ENCODE measurements at regions not wholly inside any gene's neighbourhood (a gene's known extent, or its start where the extent isn't known, plus 50 kb on each side); places are given as distances from the start of the nearest gene placed in this dataset.

- Histone ChIP-seq H3K4me3 (ENCODE audit: low read length in 2 of 2) (no peak overlapping the region), H3K4me1 (ENCODE audit: control insufficient read depth in 2 of 2, insufficient read depth in 2 of 2, low read length in 2 of 2) (no peaks in the 10 kb centered on the region), H3K27me3 (ENCODE audit: control insufficient read depth in 2 of 2, insufficient read depth in 1 of 2, low read length in 1 of 2) (no peaks in the 10 kb centered on the region), H3K36me3 (ENCODE audit: control insufficient read depth in 2 of 2, insufficient read depth in 2 of 2, low read length in 1 of 2) (no peaks in the 10 kb centered on the region), H3K9me3 (ENCODE audit: control insufficient read depth in 2 of 2, insufficient read depth in 1 of 2, low read length in 1 of 2) (peaks cover 0 to 3% of the 10 kb centered on the region in 2 donors), H3K27ac (ENCODE audit: low read depth in 1 of 2, low read length in 1 of 2) (no peak overlapping the region)
- DNase-seq (ENCODE audit: low read depth in 6 of 9, low spot score in 9 of 9): no peak
- 96% methylated on average over 3 of the region's 3 CpGs for WGBS
These were observed 169.4 kb upstream of the CNTN1 start for GRCh38 chr12:40522837-40523236.

GRCh38 chr12:40525054-40525453 is 167.2 kb upstream of the CNTN1 start:
- no peak for DNase-seq (ENCODE audit: low read depth in 6 of 9, low spot score in 9 of 9)
- H3K4me3 ChIP-seq (ENCODE audit: low read length in 2 of 2): no peak overlapping the region
- 46% methylated on average over 3 of the region's 3 CpGs for WGBS
- H3K27me3 ChIP-seq (ENCODE audit: control insufficient read depth in 2 of 2, insufficient read depth in 1 of 2, low read length in 1 of 2): no peaks in the 10 kb centered on the region
- H3K9me3 ChIP-seq (ENCODE audit: control insufficient read depth in 2 of 2, insufficient read depth in 1 of 2, low read length in 1 of 2): peaks cover 0 to 3% of the 10 kb centered on the region in 2 donors
- H3K27ac ChIP-seq (ENCODE audit: low read depth in 1 of 2, low read length in 1 of 2): no peak overlapping the region
- no peaks in the 10 kb centered on the region for H3K36me3 ChIP-seq (ENCODE audit: control insufficient read depth in 2 of 2, insufficient read depth in 2 of 2, low read length in 1 of 2)
- no peaks in the 10 kb centered on the region for H3K4me1 ChIP-seq (ENCODE audit: control insufficient read depth in 2 of 2, insufficient read depth in 2 of 2, low read length in 2 of 2)

- no peaks in the 10 kb centered on the region for H3K4me1 ChIP-seq (ENCODE audit: control insufficient read depth in 2 of 2, insufficient read depth in 2 of 2, low read length in 2 of 2)
- peaks cover 0 to 2% of the 10 kb centered on the region in 2 donors for H3K9me3 ChIP-seq (ENCODE audit: control insufficient read depth in 2 of 2, insufficient read depth in 1 of 2, low read length in 1 of 2)
- WGBS: 75% methylated on average over 4 of the region's 4 CpGs
- no peaks in the 10 kb centered on the region for H3K27me3 ChIP-seq (ENCODE audit: control insufficient read depth in 2 of 2, insufficient read depth in 1 of 2, low read length in 1 of 2)
- DNase-seq (ENCODE audit: low read depth in 6 of 9, low spot score in 9 of 9): no peak
- no peaks in the 10 kb centered on the region for H3K36me3 ChIP-seq (ENCODE audit: control insufficient read depth in 2 of 2, insufficient read depth in 2 of 2, low read length in 1 of 2)
- no peak overlapping the region for H3K27ac ChIP-seq (ENCODE audit: low read depth in 1 of 2, low read length in 1 of 2)
- no peak overlapping the region for H3K4me3 ChIP-seq (ENCODE audit: low read length in 2 of 2)
These were observed 157.4 kb upstream of the CNTN1 start for GRCh38 chr12:40534828-40535227.

- WGBS: 98% methylated on average over 1 of the region's 1 CpG
- no peaks in the 10 kb centered on the region for H3K27me3 ChIP-seq (ENCODE audit: control insufficient read depth in 2 of 2, insufficient read depth in 1 of 2, low read length in 1 of 2)
- H3K36me3 ChIP-seq (ENCODE audit: control insufficient read depth in 2 of 2, insufficient read depth in 2 of 2, low read length in 1 of 2): no peaks in the 10 kb centered on the region
- no peaks in the 10 kb centered on the region for H3K4me1 ChIP-seq (ENCODE audit: control insufficient read depth in 2 of 2, insufficient read depth in 2 of 2, low read length in 2 of 2)
- no peaks in the 10 kb centered on the region for H3K9me3 ChIP-seq (ENCODE audit: control insufficient read depth in 2 of 2, insufficient read depth in 1 of 2, low read length in 1 of 2)
- H3K4me3 ChIP-seq (ENCODE audit: low read length in 2 of 2): no peak overlapping the region
- DNase-seq (ENCODE audit: low read depth in 6 of 9, low spot score in 9 of 9): no peak
- no peak overlapping the region for H3K27ac ChIP-seq (ENCODE audit: low read depth in 1 of 2, low read length in 1 of 2)
These were observed 140.8 kb upstream of the CNTN1 start for GRCh38 chr12:40551466-40551865.

- Histone ChIP-seq H3K4me3 (ENCODE audit: low read length in 2 of 2) (no peak overlapping the region), H3K9me3 (ENCODE audit: control insufficient read depth in 2 of 2, insufficient read depth in 1 of 2, low read length in 1 of 2) (no peaks in the 10 kb centered on the region), H3K4me1 (ENCODE audit: control insufficient read depth in 2 of 2, insufficient read depth in 2 of 2, low read length in 2 of 2) (no peaks in the 10 kb centered on the region), H3K27me3 (ENCODE audit: control insufficient read depth in 2 of 2, insufficient read depth in 1 of 2, low read length in 1 of 2) (no peaks in the 10 kb centered on the region), H3K36me3 (ENCODE audit: control insufficient read depth in 2 of 2, insufficient read depth in 2 of 2, low read length in 1 of 2) (no peaks in the 10 kb centered on the region), H3K27ac (ENCODE audit: low read depth in 1 of 2, low read length in 1 of 2) (no peak overlapping the region)
- WGBS: 86% methylated on average over 1 of the region's 1 CpG
- no peak for DNase-seq (ENCODE audit: low read depth in 6 of 9, low spot score in 9 of 9)
These were observed 139.4 kb upstream of the CNTN1 start for GRCh38 chr12:40552868-40553267.

GRCh38 chr12:40557980-40558379 is 134.3 kb upstream of the CNTN1 start:
- Histone ChIP-seq H3K4me3 (ENCODE audit: low read length in 2 of 2) (no peak overlapping the region), H3K27me3 (ENCODE audit: control insufficient read depth in 2 of 2, insufficient read depth in 1 of 2, low read length in 1 of 2) (no peaks in the 10 kb centered on the region), H3K36me3 (ENCODE audit: control insufficient read depth in 2 of 2, insufficient read depth in 2 of 2, low read length in 1 of 2) (no peaks in the 10 kb centered on the region), H3K9me3 (ENCODE audit: control insufficient read depth in 2 of 2, insufficient read depth in 1 of 2, low read length in 1 of 2) (no peaks in the 10 kb centered on the region), H3K27ac (ENCODE audit: low read depth in 1 of 2, low read length in 1 of 2) (no peak overlapping the region), H3K4me1 (ENCODE audit: control insufficient read depth in 2 of 2, insufficient read depth in 2 of 2, low read length in 2 of 2) (no peaks in the 10 kb centered on the region)
- WGBS: 92% methylated on average over 2 of the region's 2 CpGs
- DNase-seq (ENCODE audit: low read depth in 6 of 9, low spot score in 9 of 9): no peak

GRCh38 chr12:40559865-40560264 is 132.4 kb upstream of the CNTN1 start:
- Histone ChIP-seq H3K9me3 (ENCODE audit: control insufficient read depth in 2 of 2, insufficient read depth in 1 of 2, low read length in 1 of 2) (no peaks in the 10 kb centered on the region), H3K27me3 (ENCODE audit: control insufficient read depth in 2 of 2, insufficient read depth in 1 of 2, low read length in 1 of 2) (no peaks in the 10 kb centered on the region), H3K4me1 (ENCODE audit: control insufficient read depth in 2 of 2, insufficient read depth in 2 of 2, low read length in 2 of 2) (no peaks in the 10 kb centered on the region), H3K4me3 (ENCODE audit: low read length in 2 of 2) (no peak overlapping the region), H3K36me3 (ENCODE audit: control insufficient read depth in 2 of 2, insufficient read depth in 2 of 2, low read length in 1 of 2) (no peaks in the 10 kb centered on the region), H3K27ac (ENCODE audit: low read depth in 1 of 2, low read length in 1 of 2) (no peak overlapping the region)
- DNase-seq (ENCODE audit: low read depth in 6 of 9, low spot score in 9 of 9): no peak

GRCh38 chr12:40560848-40561247 is 131.4 kb upstream of the CNTN1 start:
- 69% methylated on average over 1 of the region's 1 CpG for WGBS
- no peaks in the 10 kb centered on the region for H3K9me3 ChIP-seq (ENCODE audit: control insufficient read depth in 2 of 2, insufficient read depth in 1 of 2, low read length in 1 of 2)

GRCh38 chr12:40561395-40561966 is 130.8 kb upstream of the CNTN1 start:
- 90% methylated on average over 4 of the region's 4 CpGs for WGBS
- H3K4me1 ChIP-seq (ENCODE audit: control insufficient read depth in 2 of 2, insufficient read depth in 2 of 2, low read length in 2 of 2): no peaks in the 10 kb centered on the region
- H3K36me3 ChIP-seq (ENCODE audit: control insufficient read depth in 2 of 2, insufficient read depth in 2 of 2, low read length in 1 of 2): no peaks in the 10 kb centered on the region
- H3K27ac ChIP-seq (ENCODE audit: low read depth in 1 of 2, low read length in 1 of 2): no peak overlapping the region
- no peaks in the 10 kb centered on the region for H3K27me3 ChIP-seq (ENCODE audit: control insufficient read depth in 2 of 2, insufficient read depth in 1 of 2, low read length in 1 of 2)
- DNase-seq (ENCODE audit: low read depth in 6 of 9, low spot score in 9 of 9): no peak
- no peaks in the 10 kb centered on the region for H3K9me3 ChIP-seq (ENCODE audit: control insufficient read depth in 2 of 2, insufficient read depth in 1 of 2, low read length in 1 of 2)
- H3K4me3 ChIP-seq (ENCODE audit: low read length in 2 of 2): no peak overlapping the region

More at GRCh38 chr12:40560848-40561247, 131.4 kb upstream of the CNTN1 start:
- Histone ChIP-seq H3K4me3 (ENCODE audit: low read length in 2 of 2) (no peak overlapping the region), H3K36me3 (ENCODE audit: control insufficient read depth in 2 of 2, insufficient read depth in 2 of 2, low read length in 1 of 2) (no peaks in the 10 kb centered on the region), H3K4me1 (ENCODE audit: control insufficient read depth in 2 of 2, insufficient read depth in 2 of 2, low read length in 2 of 2) (no peaks in the 10 kb centered on the region), H3K27me3 (ENCODE audit: control insufficient read depth in 2 of 2, insufficient read depth in 1 of 2, low read length in 1 of 2) (no peaks in the 10 kb centered on the region), H3K27ac (ENCODE audit: low read depth in 1 of 2, low read length in 1 of 2) (no peak overlapping the region)
- no peak for DNase-seq (ENCODE audit: low read depth in 6 of 9, low spot score in 9 of 9)
